Erythroblast (primary cell): ENCODE measurements at regions not wholly inside any gene's neighbourhood (a gene's known extent, or its start where the extent isn't known, plus 50 kb on each side); places are given as distances from the start of the nearest gene placed in this dataset.
"Not testable (repeated sequence)": the region's sequence is repeated elsewhere in the genome, so short reads cannot be mapped to it uniquely, and the experiment has no call there.

Experiments used
- DNase-seq, 2 experiments: peaks; one replicate each; lab custom pipeline; 2025; lab: John Stamatoyannopoulos, UW
- GATA1 ChIP-seq: IDR thresholded peaks from 2 replicates; pipeline ENCODE4 v1.6.1; 2011; ENCODE audit warnings: low read depth, mild to moderate bottlenecking, control low read depth, low read length, moderate library complexity
- POLR2A ChIP-seq: IDR thresholded peaks from 2 replicates; pipeline ENCODE4 v1.6.1; 2011; ENCODE audit warnings: mild to moderate bottlenecking, low read length

- no peak for DNase-seq
- no peak for TF ChIP-seq GATA1
- TF ChIP-seq POLR2A = no peak
Measured at GRCh38 chr4:15150631-15151030, 148.3 kb downstream of the CPEB2 start.

- peak; percentile 4 to 19 for DNase-seq
- TF ChIP-seq POLR2A = no peak
Measured at GRCh38 chr4:15151033-15151432, 148.8 kb downstream of the CPEB2 start.

GRCh38 chr4:15153662-15154061 is 151.4 kb downstream of the CPEB2 start:
- TF ChIP-seq POLR2A = no peak
- TF ChIP-seq GATA1 = no peak
- peak; percentile 54 to 64 for DNase-seq

GRCh38 chr4:15158406-15159091 is 156.3 kb downstream of the CPEB2 start:
- TF ChIP-seq GATA1 = no peak
- TF ChIP-seq POLR2A = no peak

GRCh38 chr4:15159477-15160019 is 157.3 kb downstream of the CPEB2 start:
- TF ChIP-seq POLR2A (no peak), GATA1 (no peak)
- DNase-seq = peak in 1 of 2 experiments; percentile 3

More at GRCh38 chr4:15158406-15159091, 156.3 kb downstream of the CPEB2 start:
- no peak for DNase-seq

- TF ChIP-seq GATA1 (no peak), POLR2A (no peak)
Measured at GRCh38 chr4:15161439-15161838, 159.2 kb downstream of the CPEB2 start.

GRCh38 chr4:15162046-15162445 is 159.8 kb downstream of the CPEB2 start:
- TF ChIP-seq GATA1 (no peak), POLR2A (no peak)
- no peak for DNase-seq

More at GRCh38 chr4:15161439-15161838, 159.2 kb downstream of the CPEB2 start:
- DNase-seq = no peak

GRCh38 chr4:15162465-15163283 is 160.4 kb downstream of the CPEB2 start:
- no peak for TF ChIP-seq POLR2A
- TF ChIP-seq GATA1 = no peak

GRCh38 chr4:15163284-15163645 is 161.0 kb downstream of the CPEB2 start:
- TF ChIP-seq GATA1 (no peak), POLR2A (no peak)

More at GRCh38 chr4:15162465-15163283, 160.4 kb downstream of the CPEB2 start:
- peak; percentile 17 to 33 for DNase-seq

GRCh38 chr4:15164571-15164970 is 162.3 kb downstream of the CPEB2 start:
- TF ChIP-seq GATA1 (no peak), POLR2A (no peak)
- DNase-seq = no peak

More at GRCh38 chr4:15163284-15163645, 161.0 kb downstream of the CPEB2 start:
- no peak for DNase-seq

- no peak for DNase-seq
- TF ChIP-seq GATA1 (no peak), POLR2A (no peak)
Measured at GRCh38 chr4:15167743-15168142, 165.5 kb downstream of the CPEB2 start.

GRCh38 chr4:15168759-15169158 is 166.5 kb downstream of the CPEB2 start:
- no peak for DNase-seq
- TF ChIP-seq POLR2A (no peak), GATA1 (no peak)

- DNase-seq = no peak
- no peak for TF ChIP-seq POLR2A
- TF ChIP-seq GATA1 = no peak
Measured at GRCh38 chr4:15171725-15172124, 169.4 kb downstream of the CPEB2 start.

GRCh38 chr4:15173251-15173650 is 171.0 kb downstream of the CPEB2 start:
- DNase-seq = no peak
- TF ChIP-seq POLR2A (no peak), GATA1 (no peak)

GRCh38 chr4:15174168-15174567 is 171.9 kb downstream of the CPEB2 start:
- DNase-seq = not testable (repeated sequence)

GRCh38 chr4:15179842-15180241 is 177.6 kb downstream of the CPEB2 start:
- DNase-seq = not testable (repeated sequence)
